MCF 10A (cell line): ENCODE measurements at regions not wholly inside any gene's neighbourhood (a gene's known extent, or its start where the extent isn't known, plus 50 kb on each side); places are given as distances from the start of the nearest gene placed in this dataset.

Experiments
- BruUV-seq: library from RNA; stranded (reverse); fragments of 400-500 nt; replicated peaks from 2 replicates; lab custom pipeline; 2021; lab: Mats Ljungman, UMichigan
- CTCF ChIA-PET: fragments of 300-600 bp; sonication (Branson Sonifier 250); formaldehyde crosslinking; extraction: SDS; loops from one replicate; lab custom pipeline; 2021; ENCODE audit warnings: antibody characterized with exemption, inconsistent platforms; lab: Yijun Ruan, JAX
- POLR2A ChIA-PET: fragments of 300-600, 350-650 bp; sonication (Branson Sonifier 250); formaldehyde crosslinking; extraction: SDS; loops from one replicate; lab custom pipeline; 2020; ENCODE audit warnings: antibody characterized with exemption, inconsistent platforms; lab: Yijun Ruan, JAX
- DNase-seq: peaks from one replicate; pipeline ENCODE4 v3.0.0-alpha.2; 2018; ENCODE audit not compliant: unreplicated experiment
- H3K27ac Mint-ChIP-seq: one replicate; pipeline ENCODE4 v1.8.0; 2022; ENCODE audit warnings: mild to moderate bottlenecking, low read depth, mixed read lengths; ENCODE audit not compliant: unreplicated experiment
- H3K27me3 Mint-ChIP-seq: one replicate; pipeline ENCODE4 v1.8.0; 2022; ENCODE audit warnings: mixed read lengths; ENCODE audit not compliant: insufficient read depth, unreplicated experiment
- H3K36me3 Mint-ChIP-seq: one replicate; pipeline ENCODE4 v1.8.0; 2022; ENCODE audit warnings: mild to moderate bottlenecking, moderate library complexity, mixed read lengths; ENCODE audit not compliant: insufficient read depth, unreplicated experiment
- H3K4me1 Mint-ChIP-seq: one replicate; pipeline ENCODE4 v1.8.0; 2022; ENCODE audit warnings: mixed read lengths; ENCODE audit not compliant: insufficient read depth, unreplicated experiment
- H3K4me3 Mint-ChIP-seq: one replicate; pipeline ENCODE4 v1.8.0; 2022; ENCODE audit warnings: mild to moderate bottlenecking, moderate library complexity, mixed read lengths; ENCODE audit not compliant: unreplicated experiment
- H3K9me3 Mint-ChIP-seq: one replicate; pipeline ENCODE4 v1.8.0; 2022; ENCODE audit warnings: mixed read lengths; ENCODE audit not compliant: unreplicated experiment
- CTCF ChIP-seq: fragments of 200-600 bp; IDR thresholded peaks from one replicate; pipeline ENCODE4 v1.8.0; 2022; ENCODE audit warnings: antibody characterized with exemption, mild to moderate bottlenecking; ENCODE audit not compliant: unreplicated experiment
- intact Hi-C: fragments of 100-400 bp; cut with micrococcal nuclease; formaldehyde crosslinking; loops from 2 replicates; pipeline ENCODE4 v1.14.1; 2022

GRCh38 chr4:111748157-111748556 lies 397.1 kb upstream of the FAM241A start:
- peaks cover 63% of the 10 kb centered on the region for H3K27me3 Mint-ChIP-seq
- no peak overlapping the region for H3K4me3 Mint-ChIP-seq
- no peak for TF ChIP-seq CTCF
- H3K4me1 Mint-ChIP-seq, result no peaks in the 10 kb centered on the region
- BruUV-seq, result no TSS peak
- no peak overlapping the region for H3K27ac Mint-ChIP-seq
- no peaks in the 10 kb centered on the region for H3K9me3 Mint-ChIP-seq
- CTCF ChIA-PET, result no interaction called here
- intact Hi-C loops, result no loop called here
- no peak for DNase-seq
- H3K36me3 Mint-ChIP-seq, result no peaks in the 10 kb centered on the region
- POLR2A ChIA-PET, result no interaction called here

GRCh38 chr4:111754003-111754402 lies 391.3 kb upstream of the FAM241A start:
- Mint-ChIP-seq H3K27ac (no peak overlapping the region), H3K4me1 (no peaks in the 10 kb centered on the region), H3K27me3 (peaks cover 63% of the 10 kb centered on the region), H3K4me3 (no peak overlapping the region), H3K9me3 (no peaks in the 10 kb centered on the region), H3K36me3 (no peaks in the 10 kb centered on the region)
- intact Hi-C loops, result no loop called here
- no peak for TF ChIP-seq CTCF
- POLR2A ChIA-PET, result interaction anchor here (0.6 kb wide), 1 partner anchor 26 kb away, joined by 3 read pairs; no protein-coding TSS in a partner anchor
- no TSS peak for BruUV-seq
- no peak for DNase-seq
- CTCF ChIA-PET, result interaction anchor here (0.9 kb wide), 1 partner anchor 112 kb away, joined by 3 read pairs; no protein-coding TSS in a partner anchor

- Mint-ChIP-seq H3K4me3 (no peak overlapping the region), H3K27me3 (peaks cover 63% of the 10 kb centered on the region), H3K36me3 (no peaks in the 10 kb centered on the region), H3K4me1 (no peaks in the 10 kb centered on the region), H3K27ac (no peak overlapping the region), H3K9me3 (no peaks in the 10 kb centered on the region)
- ChIA-PET CTCF (interaction anchor here (0.6 kb wide), 1 partner anchor 1013 kb away, joined by 3 read pairs; no protein-coding TSS in a partner anchor), POLR2A (no interaction called here)
- BruUV-seq, result no TSS peak
- no peak for TF ChIP-seq CTCF
- DNase-seq, result no peak
- intact Hi-C loops, result no loop called here
These were observed 389.7 kb upstream of the FAM241A start for GRCh38 chr4:111755571-111755970.

- intact Hi-C loops, result no loop called here
- Mint-ChIP-seq H3K27me3 (peaks cover 47% of the 10 kb centered on the region), H3K27ac (no peak overlapping the region), H3K4me1 (no peaks in the 10 kb centered on the region), H3K36me3 (no peaks in the 10 kb centered on the region), H3K4me3 (no peak overlapping the region), H3K9me3 (no peaks in the 10 kb centered on the region)
- TF ChIP-seq CTCF, result no peak
- ChIA-PET POLR2A (no interaction called here), CTCF (no interaction called here)
- DNase-seq, result no peak
- no TSS peak for BruUV-seq
These were observed 383.7 kb upstream of the FAM241A start for GRCh38 chr4:111761531-111761930.
